Adrenal gland (tissue), 5 donors: ENCODE measurements at regions not wholly inside any gene's neighbourhood (a gene's known extent, or its start where the extent isn't known, plus 50 kb on each side); places are given as distances from the start of the nearest gene placed in this dataset.

Source experiments
- POLR2A ChIP-seq, 2 donors: fragments of 450-650 bp; IDR thresholded peaks; one replicate each; pipeline ENCODE4 v1.6.1; 2017; ENCODE audit warnings: antibody characterized with exemption in 2 of 2, mild to moderate bottlenecking in 2 of 2, moderate library complexity in 1 of 2
- TF ChIP-seq, protein P1 (sequence below), 6 experiments: fragments of 450-650 bp in 4 of 6; fragments of 200-600 bp in 2 of 6; sonication (generic) in 1 of 6; IDR thresholded peaks; 1 replicate in 5 of 6; 2 replicates in 1 of 6; pipeline versions ENCODE4 v1.5.1 to v1.8.0; 2016 to 2021; ENCODE audit warnings: antibody characterized with exemption in 6 of 6, mild to moderate bottlenecking in 2 of 6, moderate library complexity in 1 of 6
- donor health status: DM: no; HTN: no; CAD: no.

DNA sequence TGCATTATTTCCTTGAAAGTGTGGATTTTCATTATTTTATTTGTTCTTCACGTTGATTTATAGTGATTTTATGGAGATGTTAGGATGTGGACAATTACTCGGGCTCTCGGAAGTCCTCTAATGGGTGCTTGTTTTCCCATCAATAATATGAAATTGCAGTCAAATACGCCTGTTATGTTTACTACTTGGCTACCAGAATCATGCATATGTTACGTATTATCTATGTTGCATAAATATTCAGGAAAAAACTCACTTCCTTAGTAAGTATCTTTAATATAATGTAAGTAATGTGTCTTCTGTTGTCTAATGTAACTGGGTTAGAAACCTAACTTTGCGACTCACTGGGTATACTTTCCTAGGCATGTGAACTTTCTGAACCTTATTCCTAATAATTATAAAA, 823.4 kb upstream of the CHORDC1 start:
- TF ChIP-seq, protein P1, sequence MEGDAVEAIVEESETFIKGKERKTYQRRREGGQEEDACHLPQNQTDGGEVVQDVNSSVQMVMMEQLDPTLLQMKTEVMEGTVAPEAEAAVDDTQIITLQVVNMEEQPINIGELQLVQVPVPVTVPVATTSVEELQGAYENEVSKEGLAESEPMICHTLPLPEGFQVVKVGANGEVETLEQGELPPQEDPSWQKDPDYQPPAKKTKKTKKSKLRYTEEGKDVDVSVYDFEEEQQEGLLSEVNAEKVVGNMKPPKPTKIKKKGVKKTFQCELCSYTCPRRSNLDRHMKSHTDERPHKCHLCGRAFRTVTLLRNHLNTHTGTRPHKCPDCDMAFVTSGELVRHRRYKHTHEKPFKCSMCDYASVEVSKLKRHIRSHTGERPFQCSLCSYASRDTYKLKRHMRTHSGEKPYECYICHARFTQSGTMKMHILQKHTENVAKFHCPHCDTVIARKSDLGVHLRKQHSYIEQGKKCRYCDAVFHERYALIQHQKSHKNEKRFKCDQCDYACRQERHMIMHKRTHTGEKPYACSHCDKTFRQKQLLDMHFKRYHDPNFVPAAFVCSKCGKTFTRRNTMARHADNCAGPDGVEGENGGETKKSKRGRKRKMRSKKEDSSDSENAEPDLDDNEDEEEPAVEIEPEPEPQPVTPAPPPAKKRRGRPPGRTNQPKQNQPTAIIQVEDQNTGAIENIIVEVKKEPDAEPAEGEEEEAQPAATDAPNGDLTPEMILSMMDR (IDR thresholded peaks at IDR 0.05) = no peak
- TF ChIP-seq POLR2A (IDR thresholded peaks at IDR 0.05) = no peak
